H9 (cell line): ENCODE measurements at regions not wholly inside any gene's neighbourhood (a gene's known extent, or its start where the extent isn't known, plus 50 kb on each side); places are given as distances from the start of the nearest gene placed in this dataset.

ENCODE experiments used
- DNase-seq: peaks from one replicate; pipeline ENCODE4 v3.0.0-alpha.2; 2017
- H2AFZ ChIP-seq: one replicate; pipeline ENCODE4 v1.6.1; 2013; ENCODE audit warnings: mild to moderate bottlenecking, low read length, control low read depth, moderate library complexity
- H2AK5ac ChIP-seq: 2 replicates; pipeline ENCODE4 v1.6.1; 2013; ENCODE audit warnings: low read length, control low read depth, mixed read lengths; ENCODE audit not compliant: insufficient read length
- H2BK120ac ChIP-seq: one replicate; pipeline ENCODE4 v1.6.1; 2013; ENCODE audit warnings: low read depth, mild to moderate bottlenecking, low read length, control low read depth, inconsistent platforms; ENCODE audit not compliant: poor library complexity, severe bottlenecking
- H2BK12ac ChIP-seq: 2 replicates; pipeline ENCODE4 v1.6.1; 2013; ENCODE audit warnings: low read length, control low read depth, mixed read lengths, low read depth; ENCODE audit not compliant: insufficient read length
- H2BK15ac ChIP-seq: 2 replicates; pipeline ENCODE4 v1.6.1; 2013; ENCODE audit warnings: low read depth, low read length, control low read depth
- H2BK20ac ChIP-seq: one replicate; pipeline ENCODE4 v1.6.1; 2013; ENCODE audit warnings: low read depth, mild to moderate bottlenecking, low read length, control low read depth, inconsistent platforms; ENCODE audit not compliant: poor library complexity, severe bottlenecking
- H2BK5ac ChIP-seq: 2 replicates; pipeline ENCODE4 v1.6.1; 2013; ENCODE audit warnings: low read length, control low read depth, mixed read lengths; ENCODE audit not compliant: insufficient read length
- H3K14ac ChIP-seq: 2 replicates; pipeline ENCODE4 v1.6.1; 2013; ENCODE audit warnings: low read length, control low read depth; ENCODE audit not compliant: insufficient read depth
- H3K18ac ChIP-seq: 2 replicates; pipeline ENCODE4 v1.6.1; 2013; ENCODE audit warnings: low read depth, mild to moderate bottlenecking, mixed read lengths, low read length, control low read depth; ENCODE audit not compliant: insufficient read length
- H3K23ac ChIP-seq: 2 replicates; pipeline ENCODE4 v1.6.1; 2013; ENCODE audit warnings: low read length, control low read depth, mixed read lengths, low read depth; ENCODE audit not compliant: insufficient read length
- H3K23me2 ChIP-seq: 2 replicates; pipeline ENCODE4 v1.6.1; 2013; ENCODE audit warnings: low read depth, mild to moderate bottlenecking, mixed read lengths, low read length, control low read depth; ENCODE audit not compliant: insufficient read length, poor library complexity, severe bottlenecking
- H3K27ac ChIP-seq: 2 replicates; pipeline ENCODE4 v1.5.1; 2013; ENCODE audit warnings: low read length, control low read depth, mixed read lengths, low read depth; ENCODE audit not compliant: insufficient read length
- H3K27me3 ChIP-seq: 2 replicates; pipeline ENCODE4 v1.6.1; 2013; ENCODE audit warnings: low read length, control low read depth, inconsistent platforms; ENCODE audit not compliant: insufficient read depth
- H3K4ac ChIP-seq: 2 replicates; pipeline ENCODE4 v1.6.1; 2013; ENCODE audit warnings: low read depth, mild to moderate bottlenecking, control low read depth, inconsistent platforms, low read length, moderate library complexity
- H3K4me1 ChIP-seq: 2 replicates; pipeline ENCODE4 v1.6.1; 2013; ENCODE audit warnings: low read length, control low read depth, inconsistent platforms; ENCODE audit not compliant: insufficient read depth
- H3K4me2 ChIP-seq: 2 replicates; pipeline ENCODE4 v1.6.1; 2013; ENCODE audit warnings: low read length, control low read depth, mixed read lengths; ENCODE audit not compliant: insufficient read length, insufficient read depth
- H3K56ac ChIP-seq: 2 replicates; pipeline ENCODE4 v1.6.1; 2013; ENCODE audit warnings: low read depth, mild to moderate bottlenecking, mixed read lengths, low read length, control low read depth; ENCODE audit not compliant: insufficient read length
- H3K79me1 ChIP-seq: 2 replicates; pipeline ENCODE4 v1.6.1; 2013; ENCODE audit warnings: low read depth, mild to moderate bottlenecking, moderate library complexity, low read length, control low read depth, inconsistent platforms; ENCODE audit not compliant: insufficient read depth, poor library complexity, severe bottlenecking
- H3K79me2 ChIP-seq: 2 replicates; pipeline ENCODE4 v1.6.1; 2013; ENCODE audit warnings: low read length, control low read depth, inconsistent platforms; ENCODE audit not compliant: insufficient read depth
- H3K9ac ChIP-seq: 2 replicates; pipeline ENCODE4 v1.6.1; 2013; ENCODE audit warnings: low read length, control low read depth, mixed read lengths; ENCODE audit not compliant: insufficient read length; ENCODE audit errors: extremely low read depth
- H3K9me3 ChIP-seq: one replicate; pipeline ENCODE4 v1.6.1; 2013; ENCODE audit warnings: low read depth, low read length, inconsistent platforms; ENCODE audit not compliant: control insufficient read depth
- H3T11ph ChIP-seq: one replicate; pipeline ENCODE4 v1.6.1; 2013; ENCODE audit warnings: mild to moderate bottlenecking, low read length, control low read depth, inconsistent platforms
- H4K20me1 ChIP-seq: one replicate; pipeline ENCODE4 v1.6.1; 2013; ENCODE audit not compliant: control insufficient read depth, insufficient read length, insufficient read depth
- H4K5ac ChIP-seq: 2 replicates; pipeline ENCODE4 v1.6.1; 2013; ENCODE audit warnings: low read depth, mild to moderate bottlenecking, mixed read lengths, low read length, control low read depth; ENCODE audit not compliant: insufficient read length
- H4K8ac ChIP-seq: replicated peaks from 2 replicates; pipeline ENCODE4 v1.6.1; 2013; ENCODE audit warnings: low read length, control low read depth, mixed read lengths, low read depth; ENCODE audit not compliant: insufficient read length
- H4K91ac ChIP-seq: 2 replicates; pipeline ENCODE4 v1.6.1; 2013; ENCODE audit warnings: low read depth, mild to moderate bottlenecking, moderate library complexity, mixed read lengths, low read length, control low read depth; ENCODE audit not compliant: insufficient read length
- H3K27ac Mint-ChIP-seq, 3 experiments: 2 replicates in 2 of 3; 3 replicates in 1 of 3; pipeline ENCODE4 v1.8.0; 2020 to 2021; ENCODE audit warnings: mixed read lengths in 3 of 3, mild to moderate bottlenecking in 1 of 3, moderate library complexity in 1 of 3
- H3K27me3 Mint-ChIP-seq: 2 replicates; pipeline ENCODE4 v1.8.0; 2021; ENCODE audit warnings: low read depth, mild to moderate bottlenecking, moderate library complexity, mixed read lengths
- H3K36me3 Mint-ChIP-seq, 3 experiments: 2 replicates in 2 of 3; 3 replicates in 1 of 3; pipeline ENCODE4 v1.8.0; 2020 to 2021; ENCODE audit warnings: low read depth in 3 of 3, mixed read lengths in 3 of 3; ENCODE audit not compliant: insufficient read depth in 1 of 3
- H3K4me1 Mint-ChIP-seq, 2 experiments: 2 replicates each; pipeline ENCODE4 v1.8.0; 2020; ENCODE audit warnings: mixed read lengths in 2 of 2
- H3K4me3 Mint-ChIP-seq, 2 experiments: 2 replicates in 1 of 2; 3 replicates in 1 of 2; pipeline ENCODE4 v1.8.0; 2020 to 2021; ENCODE audit warnings: mild to moderate bottlenecking in 2 of 2, mixed read lengths in 2 of 2, moderate library complexity in 1 of 2
- H3K9me3 Mint-ChIP-seq, 2 experiments: 2 replicates in 1 of 2; 3 replicates in 1 of 2; pipeline ENCODE4 v1.8.0; 2020; ENCODE audit warnings: mild to moderate bottlenecking in 2 of 2, mixed read lengths in 2 of 2, moderate library complexity in 1 of 2
- TF ChIP-seq, protein P1 (sequence below): fragments of 200-600 bp; sonication (generic); conservative IDR thresholded peaks from 3 replicates; pipeline ENCODE4 v1.8.0; 2021; ENCODE audit warnings: antibody characterized with exemption, mild to moderate bottlenecking

DNA sequence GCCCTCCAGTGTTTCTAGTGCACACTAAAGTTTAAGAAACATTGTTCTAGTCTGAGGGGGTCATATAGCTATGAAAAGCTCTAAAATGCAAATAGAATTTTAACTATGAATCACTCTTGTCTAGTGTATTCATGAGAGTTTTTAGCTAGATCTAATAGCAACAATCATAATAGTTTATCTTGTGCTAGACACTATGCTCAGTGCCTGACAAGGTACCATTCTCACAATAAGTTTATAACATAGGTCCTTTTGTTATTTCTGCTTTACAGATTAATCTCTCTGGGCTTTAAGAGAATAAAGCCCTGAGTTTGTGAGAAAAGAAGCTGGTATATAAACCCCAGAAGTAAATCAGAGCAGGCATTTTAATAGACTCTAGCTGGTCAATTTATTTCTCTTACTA is 2120.7 kb downstream of the MAT2B start:
- no peak overlapping the region for H2AK5ac ChIP-seq
- Mint-ChIP-seq H3K27ac (no peak overlapping the region), H3K36me3 (peaks cover 0 to 4% (median 3%) of the 10 kb centered on the region in 3 experiments; a peak in 2 of 7 replicates), H3K4me1 (peaks cover 16 to 18% of the 10 kb centered on the region in 2 experiments), H3K27me3 (no peaks in the 10 kb centered on the region), H3K4me3 (no peak overlapping the region), H3K9me3 (peaks cover 1 to 3% of the 10 kb centered on the region in 2 experiments)
- H4K20me1 ChIP-seq, result no peaks in the 10 kb centered on the region
- no peak overlapping the region for H3K56ac ChIP-seq
- H3K18ac ChIP-seq, result no peak overlapping the region
- H2BK15ac ChIP-seq, result no peak overlapping the region
- H3K27ac ChIP-seq, result no peak overlapping the region
- H3K4me1 ChIP-seq, result peaks cover 6% of the 10 kb centered on the region; the same call in 1 of the 2 replicates
- H3K79me1 ChIP-seq, result no peaks in the 10 kb centered on the region
- H3K4ac ChIP-seq, result no peak overlapping the region
- no peak for DNase-seq
- no peaks in the 10 kb centered on the region for H3K23me2 ChIP-seq
- H2BK12ac ChIP-seq, result no peak overlapping the region
- H3K9ac ChIP-seq, result no peak overlapping the region
- no peak overlapping the region for H4K91ac ChIP-seq
- no peak overlapping the region for H3T11ph ChIP-seq
- no peak overlapping the region for H4K5ac ChIP-seq
- H2BK5ac ChIP-seq, result no peak overlapping the region
- no peak overlapping the region for H2AFZ ChIP-seq
- no peak overlapping the region for H3K23ac ChIP-seq
- no peaks in the 10 kb centered on the region for H3K9me3 ChIP-seq
- H3K4me2 ChIP-seq, result no peak overlapping the region
- H2BK20ac ChIP-seq, result no peak overlapping the region
- H2BK120ac ChIP-seq, result no peak overlapping the region
- no peaks in the 10 kb centered on the region for H3K27me3 ChIP-seq
- TF ChIP-seq, protein P1, sequence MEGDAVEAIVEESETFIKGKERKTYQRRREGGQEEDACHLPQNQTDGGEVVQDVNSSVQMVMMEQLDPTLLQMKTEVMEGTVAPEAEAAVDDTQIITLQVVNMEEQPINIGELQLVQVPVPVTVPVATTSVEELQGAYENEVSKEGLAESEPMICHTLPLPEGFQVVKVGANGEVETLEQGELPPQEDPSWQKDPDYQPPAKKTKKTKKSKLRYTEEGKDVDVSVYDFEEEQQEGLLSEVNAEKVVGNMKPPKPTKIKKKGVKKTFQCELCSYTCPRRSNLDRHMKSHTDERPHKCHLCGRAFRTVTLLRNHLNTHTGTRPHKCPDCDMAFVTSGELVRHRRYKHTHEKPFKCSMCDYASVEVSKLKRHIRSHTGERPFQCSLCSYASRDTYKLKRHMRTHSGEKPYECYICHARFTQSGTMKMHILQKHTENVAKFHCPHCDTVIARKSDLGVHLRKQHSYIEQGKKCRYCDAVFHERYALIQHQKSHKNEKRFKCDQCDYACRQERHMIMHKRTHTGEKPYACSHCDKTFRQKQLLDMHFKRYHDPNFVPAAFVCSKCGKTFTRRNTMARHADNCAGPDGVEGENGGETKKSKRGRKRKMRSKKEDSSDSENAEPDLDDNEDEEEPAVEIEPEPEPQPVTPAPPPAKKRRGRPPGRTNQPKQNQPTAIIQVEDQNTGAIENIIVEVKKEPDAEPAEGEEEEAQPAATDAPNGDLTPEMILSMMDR, result no peak
- H3K79me2 ChIP-seq, result no peaks in the 10 kb centered on the region
- H4K8ac ChIP-seq, result no peak overlapping the region
- H3K14ac ChIP-seq, result no peak overlapping the region
